ENCODE measurements at regions not wholly inside any gene's neighbourhood (a gene's known extent, or its start where the extent isn't known, plus 50 kb on each side); places are given as distances from the start of the nearest gene placed in this dataset.
"Not testable (repeated sequence)": the region's sequence is repeated elsewhere in the genome, so short reads cannot be mapped to it uniquely, and the experiment has no call there.

DNA sequence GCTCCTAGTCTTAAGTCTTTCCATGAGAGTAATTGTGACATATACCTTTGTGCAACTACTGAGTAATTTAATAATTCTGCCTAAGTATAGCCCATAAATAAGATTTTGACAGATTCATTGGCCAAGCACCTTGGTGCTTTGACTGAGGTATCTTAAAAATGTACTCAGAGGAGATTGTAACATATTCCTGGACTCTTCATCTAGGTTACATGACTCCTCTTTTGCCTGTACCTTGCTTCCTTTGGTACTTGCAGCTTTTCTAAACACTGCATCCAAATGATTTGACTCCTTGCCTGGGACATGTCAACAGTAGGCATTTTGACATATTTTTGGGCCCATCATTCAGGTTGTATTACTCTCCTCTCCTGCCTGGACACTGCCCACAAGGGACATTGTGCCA, 1125.0 kb upstream of the AMELY start:
- Mint-ChIP-seq H3K4me1 (no peaks in the 10 kb centered on the region), H3K36me3 (ENCODE audit: low read depth) (no peaks in the 10 kb centered on the region)
- DNase-seq: no peak

DNA sequence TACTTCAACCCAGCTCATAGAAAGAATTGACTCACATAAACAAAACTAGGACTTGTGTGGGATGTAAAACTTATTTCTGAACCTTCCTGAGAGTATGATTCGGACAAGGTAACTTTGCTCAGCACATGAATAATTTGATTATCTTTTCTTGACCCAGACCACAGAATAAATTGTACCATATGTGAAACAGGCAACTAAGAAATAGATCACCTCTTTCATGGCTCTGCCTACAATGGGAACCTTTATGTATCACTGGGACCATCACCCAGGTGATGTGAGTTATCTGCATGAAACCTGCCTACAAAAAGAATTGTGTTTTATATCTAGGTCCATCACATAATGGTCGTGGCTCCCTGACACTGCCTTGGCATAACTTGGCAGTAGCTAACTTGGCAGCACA, 1124.1 kb upstream of the AMELY start:
- no peaks in the 10 kb centered on the region for H3K27me3 Mint-ChIP-seq
- no peak for DNase-seq
- intact Hi-C loops (cut with micrococcal nuclease): no loop called here
- H3K9me3 Mint-ChIP-seq: no peaks in the 10 kb centered on the region
- no peak overlapping the region for H3K27ac Mint-ChIP-seq
- no peak overlapping the region for H3K4me3 Mint-ChIP-seq
- no peaks in the 10 kb centered on the region for H3K36me3 Mint-ChIP-seq (ENCODE audit: low read depth)
- H3K4me1 Mint-ChIP-seq: no peaks in the 10 kb centered on the region

More for the DNA sequence above, 1125.0 kb upstream of the AMELY start:
- no peak overlapping the region for H3K4me3 Mint-ChIP-seq
- intact Hi-C loops (cut with micrococcal nuclease): no loop called here
- no peaks in the 10 kb centered on the region for H3K9me3 Mint-ChIP-seq
- H3K27me3 Mint-ChIP-seq: no peaks in the 10 kb centered on the region
- H3K27ac Mint-ChIP-seq: no peak overlapping the region

- Mint-ChIP-seq H3K27me3 (no peaks in the 10 kb centered on the region), H3K36me3 (ENCODE audit: low read depth) (no peaks in the 10 kb centered on the region), H3K4me3 (no peak overlapping the region), H3K9me3 (no peaks in the 10 kb centered on the region), H3K4me1 (no peaks in the 10 kb centered on the region), H3K27ac (no peak overlapping the region)
- DNase-seq: no peak
- intact Hi-C loops (cut with micrococcal nuclease): no loop called here
Measured at GRCh38 chrY:8034673-8035072, 1123.1 kb upstream of the AMELY start.

GRCh38 chrY:8033200-8033599, 1121.6 kb upstream of the AMELY start:
- intact Hi-C loops (cut with micrococcal nuclease): no loop called here
- no peaks in the 10 kb centered on the region for H3K4me1 Mint-ChIP-seq
- no peaks in the 10 kb centered on the region for H3K36me3 Mint-ChIP-seq (ENCODE audit: low read depth)
- no peaks in the 10 kb centered on the region for H3K9me3 Mint-ChIP-seq
- no peak for DNase-seq
- H3K27me3 Mint-ChIP-seq: no peaks in the 10 kb centered on the region
- no peak overlapping the region for H3K27ac Mint-ChIP-seq
- H3K4me3 Mint-ChIP-seq: no peak overlapping the region

GRCh38 chrY:8020540-8020939, 1109.0 kb upstream of the AMELY start:
- Mint-ChIP-seq H3K27me3 (no peaks in the 10 kb centered on the region), H3K4me1 (no peaks in the 10 kb centered on the region), H3K36me3 (ENCODE audit: low read depth) (no peaks in the 10 kb centered on the region), H3K27ac (no peak overlapping the region), H3K9me3 (no peaks in the 10 kb centered on the region), H3K4me3 (no peak overlapping the region)
- DNase-seq: no peak
- intact Hi-C loops (cut with micrococcal nuclease): no loop called here

DNA sequence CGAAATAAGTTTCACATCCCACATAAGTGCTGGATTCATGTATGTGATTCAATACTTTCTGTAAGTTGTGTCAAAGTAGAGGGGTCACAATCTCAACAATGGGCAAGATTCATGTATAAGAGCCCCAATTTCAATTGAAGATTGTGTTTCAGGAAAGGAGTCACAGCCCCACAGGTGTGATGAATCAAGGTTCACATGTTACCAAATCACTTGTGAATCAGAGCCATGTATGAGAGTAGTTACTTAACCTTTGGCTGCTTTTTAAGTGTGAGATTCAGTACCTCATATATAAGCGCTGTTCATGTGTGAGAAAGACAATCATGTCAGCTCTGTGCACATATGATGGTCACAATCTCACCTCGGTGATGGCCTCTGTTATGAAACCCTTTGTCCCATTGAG, 1100.0 kb upstream of the AMELY start:
- H3K27ac Mint-ChIP-seq: no peak overlapping the region
- intact Hi-C loops (cut with micrococcal nuclease): no loop called here
- H3K27me3 Mint-ChIP-seq: no peaks in the 10 kb centered on the region
- no peak overlapping the region for H3K4me3 Mint-ChIP-seq
- H3K9me3 Mint-ChIP-seq: no peaks in the 10 kb centered on the region
- H3K36me3 Mint-ChIP-seq (ENCODE audit: low read depth): no peaks in the 10 kb centered on the region
- H3K4me1 Mint-ChIP-seq: no peaks in the 10 kb centered on the region
- DNase-seq: no peak

DNA sequence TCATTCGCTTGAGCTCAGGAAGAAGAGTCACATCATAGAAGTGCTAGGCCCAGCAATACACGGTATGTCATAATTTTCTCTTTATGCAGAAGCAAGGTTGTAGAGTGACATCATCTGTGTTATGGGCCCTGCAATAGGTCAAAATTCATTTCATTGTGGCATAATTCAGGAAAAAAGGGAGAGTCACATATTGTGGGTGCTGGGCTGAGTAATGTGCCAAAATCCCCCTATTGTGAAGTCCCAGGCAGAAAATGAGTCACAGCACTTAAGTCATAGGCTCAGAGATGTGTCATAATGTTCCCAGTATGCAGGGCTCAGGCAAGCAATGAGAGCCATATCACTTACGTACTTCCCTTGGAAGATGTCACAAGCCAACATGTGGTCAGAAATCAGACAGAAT, 1092.6 kb upstream of the AMELY start:
- intact Hi-C loops (cut with micrococcal nuclease): loop anchor here (5.0 kb wide), 2 partner anchors 537 to 677 kb away; no protein-coding TSS in a partner anchor
- Mint-ChIP-seq H3K4me1 (peaks cover 2% of the 10 kb centered on the region), H3K36me3 (ENCODE audit: low read depth) (no peaks in the 10 kb centered on the region), H3K27ac (no peak overlapping the region), H3K9me3 (no peaks in the 10 kb centered on the region), H3K4me3 (no peak overlapping the region), H3K27me3 (no peaks in the 10 kb centered on the region)
- DNase-seq: no peak

DNA sequence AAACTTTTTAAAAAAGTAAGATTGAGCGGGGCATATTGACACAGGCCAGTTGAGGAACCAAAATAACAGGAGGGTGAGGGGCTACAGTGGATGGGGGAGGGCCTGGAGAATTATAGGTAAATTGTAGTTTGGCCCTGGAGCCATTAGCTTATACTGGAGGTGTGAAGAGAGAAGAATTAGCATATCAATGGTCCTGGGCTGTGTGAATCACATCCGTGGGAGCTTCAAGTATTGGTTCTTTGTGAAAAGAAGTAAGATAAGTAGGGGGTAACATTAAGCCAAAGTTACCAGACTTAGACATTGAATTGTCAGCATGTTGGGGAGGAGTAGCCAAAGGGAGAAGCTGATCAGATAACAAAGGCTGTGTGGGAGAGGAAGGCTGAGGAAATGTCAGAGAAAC, 1085.2 kb upstream of the AMELY start:
- Mint-ChIP-seq H3K9me3 (no peaks in the 10 kb centered on the region), H3K27me3 (no peaks in the 10 kb centered on the region), H3K4me1 (no peaks in the 10 kb centered on the region), H3K4me3 (no peak overlapping the region), H3K36me3 (ENCODE audit: low read depth) (no peaks in the 10 kb centered on the region), H3K27ac (no peak overlapping the region)
- no peak for DNase-seq
- intact Hi-C loops (cut with micrococcal nuclease): no loop called here

DNA sequence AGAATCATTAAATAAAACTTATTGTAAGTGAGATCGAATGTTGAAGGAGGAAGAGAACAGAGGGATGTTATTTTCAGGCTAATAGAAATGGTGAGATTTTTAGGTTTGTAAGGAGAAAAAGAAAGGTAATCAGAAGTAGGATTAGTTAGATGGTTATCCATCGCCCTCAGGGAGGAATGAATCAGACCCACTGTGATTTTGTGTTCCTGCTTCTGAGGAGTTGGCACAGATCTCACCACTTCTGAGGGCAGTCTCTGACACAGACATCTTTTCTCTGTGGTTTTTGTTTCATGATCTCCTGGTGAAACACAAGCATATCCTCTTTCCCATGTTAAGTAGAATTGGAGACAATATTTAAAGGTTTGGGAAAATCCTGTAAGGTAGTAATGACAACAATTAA, 1083.2 kb upstream of the AMELY start:
- H3K27me3 Mint-ChIP-seq; H3K4me1 Mint-ChIP-seq; DNase-seq; intact Hi-C loops (cut with micrococcal nuclease); H3K9me3 Mint-ChIP-seq; H3K36me3 Mint-ChIP-seq (ENCODE audit: low read depth); H3K27ac Mint-ChIP-seq; H3K4me3 Mint-ChIP-seq: not testable (repeated sequence)

DNA sequence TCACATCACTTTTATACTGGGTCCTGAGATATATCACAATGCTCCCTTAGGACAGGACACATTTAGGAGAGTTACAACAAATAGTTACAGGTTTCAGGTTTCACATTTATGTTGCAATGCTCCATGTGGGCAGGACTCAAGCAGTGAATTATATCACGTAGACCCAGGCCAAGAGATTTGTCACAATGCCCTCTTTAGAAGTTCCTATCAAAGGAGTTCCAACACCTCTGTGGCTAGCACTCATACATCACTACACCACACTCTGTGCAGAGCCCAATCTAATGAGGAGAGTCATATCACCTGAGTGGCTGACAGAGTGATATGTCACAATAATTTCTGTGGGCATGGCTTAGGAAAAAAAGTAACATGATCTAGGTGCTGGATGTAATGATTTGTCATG, 1068.2 kb upstream of the AMELY start:
- no peak overlapping the region for H3K4me3 Mint-ChIP-seq
- no peaks in the 10 kb centered on the region for H3K36me3 Mint-ChIP-seq (ENCODE audit: low read depth)
- no peaks in the 10 kb centered on the region for H3K9me3 Mint-ChIP-seq
- DNase-seq: no peak
- H3K27me3 Mint-ChIP-seq: no peaks in the 10 kb centered on the region
- intact Hi-C loops (cut with micrococcal nuclease): no loop called here
- H3K4me1 Mint-ChIP-seq: no peaks in the 10 kb centered on the region
- no peak overlapping the region for H3K27ac Mint-ChIP-seq

GRCh38 chrY:7977301-7977700, 1065.7 kb upstream of the AMELY start:
- Mint-ChIP-seq H3K9me3 (no peaks in the 10 kb centered on the region), H3K4me3 (no peak overlapping the region), H3K36me3 (ENCODE audit: low read depth) (no peaks in the 10 kb centered on the region), H3K4me1 (no peaks in the 10 kb centered on the region), H3K27me3 (no peaks in the 10 kb centered on the region), H3K27ac (no peak overlapping the region)
- intact Hi-C loops (cut with micrococcal nuclease): no loop called here
- DNase-seq: no peak

DNA sequence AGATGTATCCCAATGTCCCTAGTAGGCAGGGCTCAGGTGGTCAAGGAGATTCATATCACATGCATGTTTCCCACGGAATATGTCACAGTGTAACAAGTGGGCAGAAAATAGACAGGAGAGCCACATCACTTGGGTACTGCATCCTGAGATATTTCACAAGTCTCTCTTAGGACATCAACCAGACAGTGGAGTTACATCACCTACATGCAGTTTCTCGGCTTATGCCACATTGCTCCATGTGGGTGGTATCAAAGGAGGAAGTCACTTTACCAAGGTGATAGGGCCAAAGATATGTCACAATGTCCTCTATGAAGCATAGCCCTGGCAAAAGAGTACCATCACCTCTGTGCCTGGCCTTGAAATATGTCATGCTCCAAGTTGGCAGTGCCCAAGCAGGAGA, 1056.7 kb upstream of the AMELY start:
- intact Hi-C loops (cut with micrococcal nuclease): no loop called here
- Mint-ChIP-seq H3K9me3 (no peaks in the 10 kb centered on the region), H3K4me3 (no peak overlapping the region), H3K4me1 (no peaks in the 10 kb centered on the region), H3K36me3 (ENCODE audit: low read depth) (no peaks in the 10 kb centered on the region), H3K27me3 (no peaks in the 10 kb centered on the region), H3K27ac (no peak overlapping the region)
- no peak for DNase-seq

- H3K36me3 Mint-ChIP-seq (ENCODE audit: low read depth): no peaks in the 10 kb centered on the region
Measured at GRCh38 chrY:7966916-7967315, 1055.4 kb upstream of the AMELY start.

GRCh38 chrY:7963393-7963792, 1051.8 kb upstream of the AMELY start:
- Mint-ChIP-seq H3K9me3 (no peaks in the 10 kb centered on the region), H3K4me3 (no peak overlapping the region), H3K27me3 (no peaks in the 10 kb centered on the region), H3K27ac (no peak overlapping the region), H3K36me3 (ENCODE audit: low read depth) (no peaks in the 10 kb centered on the region), H3K4me1 (no peaks in the 10 kb centered on the region)
- intact Hi-C loops (cut with micrococcal nuclease): no loop called here
- DNase-seq: no peak

More at GRCh38 chrY:7966916-7967315, 1055.4 kb upstream of the AMELY start:
- intact Hi-C loops (cut with micrococcal nuclease): no loop called here
- Mint-ChIP-seq H3K27ac (no peak overlapping the region), H3K9me3 (no peaks in the 10 kb centered on the region), H3K4me3 (no peak overlapping the region), H3K27me3 (no peaks in the 10 kb centered on the region), H3K4me1 (no peaks in the 10 kb centered on the region)
- DNase-seq: no peak

GRCh38 chrY:7962350-7962749, 1050.8 kb upstream of the AMELY start:
- Mint-ChIP-seq H3K36me3 (ENCODE audit: low read depth) (no peaks in the 10 kb centered on the region), H3K9me3 (no peaks in the 10 kb centered on the region), H3K27me3 (no peaks in the 10 kb centered on the region), H3K4me3 (no peak overlapping the region), H3K4me1 (no peaks in the 10 kb centered on the region), H3K27ac (no peak overlapping the region)
- intact Hi-C loops (cut with micrococcal nuclease): no loop called here
- no peak for DNase-seq
